ENCODE measurements at regions not wholly inside any gene's neighbourhood (a gene's known extent, or its start where the extent isn't known, plus 50 kb on each side); places are given as distances from the start of the nearest gene placed in this dataset.

DNA sequence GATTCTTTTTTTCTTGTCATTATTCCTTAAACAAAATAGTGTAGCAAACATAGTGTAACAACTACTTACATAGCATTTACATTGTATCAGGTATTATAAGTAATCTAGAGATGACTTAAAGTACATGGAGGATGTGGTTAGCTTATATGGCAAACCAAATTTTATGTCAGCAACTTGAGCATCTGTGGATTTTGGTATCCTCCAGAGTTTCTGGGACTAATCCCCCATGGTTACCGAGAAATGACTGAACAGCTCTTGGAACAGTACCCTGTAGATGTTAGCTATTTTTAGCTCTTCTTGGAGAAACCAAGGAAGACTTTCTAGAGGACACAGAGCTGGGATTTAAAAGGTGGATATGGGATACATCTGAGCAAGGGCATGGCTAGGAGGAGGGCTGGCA, 157.6 kb upstream of the KLF4 start:
- TF ChIP-seq, protein P1, sequence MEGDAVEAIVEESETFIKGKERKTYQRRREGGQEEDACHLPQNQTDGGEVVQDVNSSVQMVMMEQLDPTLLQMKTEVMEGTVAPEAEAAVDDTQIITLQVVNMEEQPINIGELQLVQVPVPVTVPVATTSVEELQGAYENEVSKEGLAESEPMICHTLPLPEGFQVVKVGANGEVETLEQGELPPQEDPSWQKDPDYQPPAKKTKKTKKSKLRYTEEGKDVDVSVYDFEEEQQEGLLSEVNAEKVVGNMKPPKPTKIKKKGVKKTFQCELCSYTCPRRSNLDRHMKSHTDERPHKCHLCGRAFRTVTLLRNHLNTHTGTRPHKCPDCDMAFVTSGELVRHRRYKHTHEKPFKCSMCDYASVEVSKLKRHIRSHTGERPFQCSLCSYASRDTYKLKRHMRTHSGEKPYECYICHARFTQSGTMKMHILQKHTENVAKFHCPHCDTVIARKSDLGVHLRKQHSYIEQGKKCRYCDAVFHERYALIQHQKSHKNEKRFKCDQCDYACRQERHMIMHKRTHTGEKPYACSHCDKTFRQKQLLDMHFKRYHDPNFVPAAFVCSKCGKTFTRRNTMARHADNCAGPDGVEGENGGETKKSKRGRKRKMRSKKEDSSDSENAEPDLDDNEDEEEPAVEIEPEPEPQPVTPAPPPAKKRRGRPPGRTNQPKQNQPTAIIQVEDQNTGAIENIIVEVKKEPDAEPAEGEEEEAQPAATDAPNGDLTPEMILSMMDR (IDR thresholded peaks at IDR 0.05; ENCODE audit: insufficient read depth, low read depth, low read length, missing control alignments), result no peak
- no peak for DNase-seq (ENCODE audit: low read depth)
- H3K4me3 ChIP-seq (ENCODE audit: low read depth, low read length), result no peak overlapping the region

DNA sequence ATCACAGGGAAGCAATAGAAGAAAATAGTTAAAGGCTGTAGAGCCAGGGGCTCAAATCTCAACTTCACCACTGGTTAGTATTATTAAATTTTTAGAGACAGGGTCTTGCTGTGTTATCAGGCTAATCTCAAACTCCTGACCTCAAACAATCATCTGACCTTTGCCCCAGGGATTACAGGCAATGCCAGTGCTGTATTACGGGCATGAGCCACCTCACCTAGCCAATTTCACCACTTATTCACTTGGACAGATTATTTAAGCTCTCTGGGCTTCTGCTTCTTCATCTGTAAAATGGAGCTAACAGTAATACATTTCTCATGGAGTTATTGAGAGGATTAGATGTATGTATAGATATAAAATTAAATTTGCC, 155.9 kb upstream of the KLF4 start:
- DNase-seq (ENCODE audit: low read depth), result no peak
- H3K4me3 ChIP-seq (ENCODE audit: low read depth, low read length), result no peak overlapping the region
- TF ChIP-seq, protein P1 (IDR thresholded peaks at IDR 0.05; ENCODE audit: insufficient read depth, low read depth, low read length, missing control alignments), result no peak

DNA sequence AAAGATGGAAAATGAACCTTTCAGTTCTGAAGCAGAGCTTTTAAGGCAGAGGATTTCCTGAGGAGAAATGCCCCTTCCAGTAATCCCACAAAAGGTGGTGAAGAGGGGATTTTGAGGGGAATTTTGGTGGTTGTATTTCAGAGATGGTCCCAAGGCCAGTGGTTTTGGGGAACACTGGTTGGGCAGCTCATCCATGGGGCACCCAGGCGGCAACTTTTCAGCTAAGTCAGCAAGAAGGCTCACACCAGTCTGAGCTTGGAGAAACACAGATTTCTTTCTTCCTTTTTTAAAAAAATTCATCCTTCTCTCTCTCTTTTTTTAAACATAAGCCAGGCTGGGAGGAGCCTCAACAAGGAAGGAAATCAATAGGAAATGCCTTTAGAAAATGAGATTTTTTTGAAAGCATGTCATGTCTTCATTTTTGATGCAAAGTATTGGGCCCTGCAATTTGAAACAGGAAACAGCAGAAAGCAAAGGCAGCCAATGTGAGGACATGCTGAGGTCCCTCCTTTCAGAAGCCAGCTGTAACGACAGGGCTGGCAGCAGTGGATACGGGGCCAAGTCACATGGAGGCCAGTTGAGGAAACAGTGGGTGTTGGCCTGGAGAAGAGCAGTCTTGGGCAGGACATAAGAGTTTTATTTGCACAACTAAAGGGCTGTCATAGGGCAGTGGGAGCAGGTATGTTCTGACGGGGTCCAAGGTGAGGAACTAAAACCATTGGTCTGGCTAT, 155.3 kb upstream of the KLF4 start:
- no peak overlapping the region for H3K4me3 ChIP-seq (ENCODE audit: low read depth, low read length)
- TF ChIP-seq, protein P1 (IDR thresholded peaks at IDR 0.05; ENCODE audit: insufficient read depth, low read depth, low read length, missing control alignments), result no peak
- DNase-seq (ENCODE audit: low read depth), result no peak

DNA sequence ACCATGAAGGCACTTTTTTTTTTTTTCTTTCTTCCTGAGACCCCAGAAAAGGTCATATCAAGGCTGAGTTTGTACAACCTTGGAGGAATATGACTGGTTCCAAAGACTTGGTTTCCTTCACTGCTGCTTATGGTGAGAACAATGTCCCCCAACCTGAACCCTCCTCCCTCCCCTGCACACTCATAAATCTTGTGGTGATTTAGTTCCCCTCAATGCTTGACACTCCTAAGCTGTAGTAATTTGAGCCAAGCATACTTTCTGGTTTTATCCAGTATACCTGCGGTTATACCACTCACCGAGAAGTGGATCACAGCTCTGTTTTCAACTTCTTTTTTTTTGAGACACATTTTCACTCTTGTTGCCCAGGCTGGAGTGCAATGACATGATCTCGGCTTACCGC, 149.9 kb upstream of the KLF4 start:
- DNase-seq (ENCODE audit: low read depth), result no peak
- H3K4me3 ChIP-seq (ENCODE audit: low read depth, low read length), result no peak overlapping the region
- TF ChIP-seq, protein P1 (IDR thresholded peaks at IDR 0.05; ENCODE audit: insufficient read depth, low read depth, low read length, missing control alignments), result no peak

DNA sequence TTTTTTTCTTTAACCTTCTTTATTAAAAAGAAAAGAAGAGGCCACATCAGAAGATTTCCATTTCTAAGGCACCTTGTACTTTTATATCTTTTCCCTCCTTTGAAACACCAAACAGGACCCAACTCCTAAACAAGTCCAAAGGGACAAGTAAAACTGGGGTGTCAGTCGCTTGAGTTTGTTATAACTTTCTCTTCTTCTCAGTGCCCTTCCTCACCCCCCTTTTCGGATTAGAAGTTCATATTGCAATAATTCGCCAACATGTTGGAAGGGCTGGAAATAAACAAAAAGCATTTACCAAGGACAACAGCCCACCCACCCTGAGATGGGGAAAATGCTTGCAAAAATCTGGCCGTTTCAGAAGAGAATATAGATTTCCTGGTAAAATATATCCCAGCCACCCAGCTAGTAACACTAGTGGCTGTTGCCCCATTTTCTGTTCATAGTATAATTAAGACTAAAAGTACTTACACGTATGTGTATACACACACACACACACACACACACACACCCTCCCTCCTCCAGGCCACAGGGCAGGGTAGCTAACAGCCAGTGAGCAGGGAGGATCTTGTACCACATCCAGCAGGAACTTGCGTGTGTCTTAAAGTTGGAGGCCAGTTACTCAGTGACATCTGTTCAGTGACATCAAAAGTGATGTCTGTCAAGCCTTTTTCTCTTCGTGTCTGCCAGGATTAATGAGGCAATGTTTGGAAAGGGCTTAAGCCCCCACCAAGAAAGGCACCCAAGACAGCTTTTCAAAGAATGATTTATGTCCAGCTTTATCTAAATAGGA, 149.1 kb upstream of the KLF4 start:
- H3K4me3 ChIP-seq (ENCODE audit: low read depth, low read length), result peak overlapping the region; percentile 45
- no peak for DNase-seq (ENCODE audit: low read depth)
- TF ChIP-seq, protein P1 (IDR thresholded peaks at IDR 0.05; ENCODE audit: insufficient read depth, low read depth, low read length, missing control alignments), result no peak

DNA sequence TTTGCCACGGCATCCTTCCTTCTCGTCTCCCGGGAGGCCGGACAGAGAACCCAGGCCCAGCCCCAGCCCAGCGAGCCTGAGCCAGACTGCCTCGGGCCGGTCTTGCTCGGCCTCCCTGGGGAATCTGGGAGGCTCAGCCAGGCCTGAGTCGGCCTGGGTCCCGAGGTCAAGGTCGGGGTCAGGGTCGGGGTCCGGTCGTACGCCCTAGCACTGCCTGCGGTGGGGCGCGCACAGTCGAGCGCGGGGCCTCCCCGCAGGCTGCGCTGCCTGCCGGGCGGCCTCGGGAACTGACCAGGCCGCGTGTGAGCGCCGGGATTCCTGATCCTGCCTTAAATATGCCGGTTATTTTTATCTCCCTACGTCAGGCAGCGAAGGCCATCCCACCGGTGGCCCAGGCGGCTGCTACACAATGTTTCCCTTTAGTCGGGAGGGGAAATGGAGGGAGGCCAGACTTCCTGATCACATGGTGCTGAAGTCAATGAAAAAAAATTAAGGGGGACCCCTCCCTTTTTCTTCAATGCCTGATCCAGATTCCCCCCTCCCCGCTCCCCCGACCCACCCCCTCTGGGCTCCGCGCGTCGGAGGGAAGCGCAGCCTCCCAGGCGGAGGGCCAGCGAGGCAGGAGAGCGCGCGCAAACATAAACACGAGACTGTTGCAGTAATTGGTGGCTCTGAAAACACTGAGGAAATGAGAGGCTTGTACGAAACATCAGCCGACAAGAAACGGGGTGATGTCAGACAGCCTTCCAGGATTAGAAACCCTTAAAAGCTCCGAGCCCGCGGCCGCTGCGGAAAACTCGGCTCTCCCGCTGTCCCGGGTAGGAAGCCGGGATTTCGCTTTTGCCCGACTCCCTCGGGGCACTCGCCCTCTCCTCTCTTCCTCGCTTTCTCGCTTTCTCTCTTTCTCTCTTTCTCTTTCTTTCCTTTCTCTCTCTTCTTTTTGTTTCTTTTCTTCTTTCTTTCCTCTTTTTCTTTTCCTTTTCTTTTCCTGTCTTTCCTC, 148.2 kb upstream of the KLF4 start:
- DNase-seq (ENCODE audit: low read depth), result peak; percentile 59
- H3K4me3 ChIP-seq (ENCODE audit: low read depth, low read length), result peak overlapping the region; percentile 45
- TF ChIP-seq, protein P1 (IDR thresholded peaks at IDR 0.05; ENCODE audit: insufficient read depth, low read depth, low read length, missing control alignments), result no peak
